Activated CD4-positive, alpha-beta T cell treated with anti-CD3 and anti-CD28 coated beads for 4 hours (primary cell): ENCODE measurements at regions not wholly inside any gene's neighbourhood (a gene's known extent, or its start where the extent isn't known, plus 50 kb on each side); places are given as distances from the start of the nearest gene placed in this dataset.

Experiments
- DNase-seq, 2 donors: peaks; one replicate each; pipeline ENCODE4 v3.0.0-alpha.2; 2020

DNA sequence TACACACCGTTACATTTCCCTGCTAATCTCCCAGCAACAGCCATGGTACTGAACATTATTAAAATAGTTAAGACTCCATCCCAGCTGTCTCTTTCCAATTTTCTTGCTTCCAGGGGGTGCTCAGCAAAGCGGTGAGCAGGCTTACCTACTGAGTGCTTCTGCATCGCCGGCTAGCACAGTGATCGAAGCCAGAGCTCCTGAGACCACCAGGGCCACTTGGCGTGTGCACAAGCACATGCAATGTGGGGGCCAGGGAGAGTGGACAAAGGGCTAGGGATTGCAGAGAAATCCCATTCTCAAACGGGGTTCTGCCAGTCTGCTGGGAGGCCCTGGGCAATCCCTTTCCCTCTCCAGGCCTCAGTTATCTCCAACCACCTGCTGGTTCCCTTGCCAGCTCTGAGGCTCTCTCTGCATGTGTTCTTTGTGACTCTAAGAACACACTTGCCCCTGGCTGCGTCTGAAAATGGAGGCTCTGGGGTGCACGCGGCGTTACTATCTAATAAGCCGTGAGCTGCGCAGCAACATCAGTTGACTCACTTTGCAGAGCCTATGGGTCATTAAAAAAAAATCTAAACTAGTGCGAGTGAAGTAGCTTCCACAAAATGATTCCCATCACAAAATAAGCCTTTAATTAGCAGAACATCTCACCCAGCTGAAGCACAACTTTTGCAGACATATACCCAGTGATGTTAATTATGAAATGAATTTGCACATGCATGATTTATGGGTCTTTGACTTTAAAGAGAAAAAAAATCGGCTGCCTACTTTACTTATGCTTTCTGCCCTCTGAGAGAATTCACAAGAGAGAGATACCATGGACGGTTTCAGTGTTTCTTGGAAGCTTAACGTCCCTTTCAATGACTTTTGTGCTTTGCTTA is 271.5 kb downstream of the TLE3 start:
- DNase-seq: no peak

DNA sequence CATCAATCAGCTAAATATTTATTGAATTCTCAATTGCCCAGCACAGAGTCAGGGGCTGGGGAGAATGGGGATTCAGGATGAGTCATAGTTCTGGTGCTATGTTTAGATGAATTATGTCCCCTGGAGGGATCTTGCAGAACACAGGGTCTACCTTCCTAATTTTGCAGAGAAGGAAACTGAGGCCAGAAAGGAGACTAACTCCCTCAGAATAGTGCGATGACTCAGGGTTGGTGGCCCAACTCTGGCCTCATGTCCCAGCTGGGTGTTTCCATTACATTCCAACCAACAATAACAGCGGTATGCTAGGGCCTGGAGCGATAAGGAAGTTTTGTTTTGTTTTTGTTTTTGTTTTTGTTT is 270.9 kb downstream of the TLE3 start:
- DNase-seq: no peak

DNA sequence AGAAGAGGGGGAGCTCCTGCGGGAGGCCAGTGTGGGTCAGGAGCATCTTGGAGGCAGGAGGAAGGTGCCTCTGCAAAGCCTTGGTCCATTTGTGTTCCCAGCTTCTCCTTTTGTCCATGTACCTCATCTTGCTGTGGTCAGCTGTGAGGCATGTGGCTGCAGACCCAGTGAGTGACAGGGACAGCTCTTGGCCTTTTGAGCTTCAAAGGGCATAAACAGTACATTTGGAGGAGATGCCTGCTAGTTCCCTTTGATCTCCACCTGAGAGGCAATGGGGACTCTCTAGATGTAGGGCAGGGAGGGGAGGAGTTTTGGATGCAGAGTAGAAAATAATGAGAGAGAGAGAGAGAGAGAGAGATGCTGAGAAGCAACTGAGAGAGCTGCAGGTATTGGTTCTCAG is 270.0 kb downstream of the TLE3 start:
- no peak for DNase-seq

DNA sequence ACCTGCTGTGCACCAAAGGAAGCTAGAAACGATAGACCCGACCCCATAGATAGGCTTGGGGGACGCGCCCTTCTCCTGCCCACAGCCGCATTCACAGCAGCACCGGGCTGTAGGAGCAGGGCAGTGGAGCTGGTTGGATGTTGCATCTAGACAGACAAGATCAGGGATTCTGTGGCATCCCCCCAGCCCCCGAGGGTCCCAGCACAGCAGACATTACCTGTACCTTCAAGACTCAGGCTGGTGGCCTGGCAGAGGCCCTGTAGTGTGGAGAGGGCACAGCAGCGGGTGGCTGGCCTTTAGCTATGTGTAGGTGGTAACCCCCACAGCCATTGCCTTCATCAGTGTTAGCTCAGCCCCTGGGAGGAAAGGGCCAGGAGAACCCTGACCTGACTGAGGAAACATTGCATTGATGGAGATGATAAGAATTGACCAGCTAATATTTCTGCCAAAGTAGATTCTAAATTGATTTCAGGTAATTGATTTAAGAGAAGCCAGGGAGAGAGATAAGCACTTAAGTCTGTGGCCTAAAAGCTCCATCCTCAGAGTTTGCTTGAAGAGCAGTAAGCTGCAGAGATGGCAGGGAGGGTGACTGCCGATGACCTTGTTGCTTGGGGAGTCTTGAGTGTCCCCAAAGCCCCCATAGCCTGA is 269.4 kb downstream of the TLE3 start:
- DNase-seq: no peak

DNA sequence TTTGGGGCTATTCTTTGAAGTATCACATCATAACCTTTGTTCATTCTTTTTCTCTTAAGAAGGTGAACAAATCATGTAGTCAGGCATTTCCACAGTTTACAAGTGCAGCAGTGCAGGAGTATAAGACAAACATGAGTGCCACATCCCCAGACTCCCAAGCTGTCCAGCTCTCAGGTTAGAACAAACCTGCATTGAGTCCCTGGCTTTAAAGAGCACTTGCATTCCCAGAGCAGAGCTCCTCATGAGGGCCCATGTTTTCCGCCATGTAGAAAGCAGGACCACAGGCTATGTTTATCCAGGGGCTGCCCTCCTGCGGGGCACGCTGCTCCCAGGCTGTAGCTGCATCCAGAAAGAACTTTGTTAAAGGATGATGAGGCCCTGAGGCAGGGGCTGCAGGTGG is 267.7 kb downstream of the TLE3 start:
- DNase-seq: no peak

DNA sequence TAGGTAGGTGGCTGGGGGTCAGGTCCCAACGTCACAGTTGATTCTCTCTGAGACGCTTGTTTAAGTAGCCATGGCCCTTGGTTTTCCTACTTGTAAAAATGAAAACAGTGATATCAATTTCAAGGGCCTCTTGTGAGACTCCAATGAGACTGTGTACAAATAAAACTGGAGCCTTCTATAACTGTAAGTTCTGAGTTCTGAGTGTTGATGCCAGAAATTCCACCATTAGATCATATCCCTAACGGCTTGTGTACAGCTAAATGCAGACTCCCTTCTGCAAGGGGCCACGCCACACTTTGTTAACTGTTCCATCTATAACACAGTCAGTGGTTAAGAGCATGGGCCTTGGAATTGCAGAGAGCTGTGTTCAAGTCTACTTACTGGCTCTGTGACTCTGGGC is 267.3 kb downstream of the TLE3 start:
- DNase-seq: no peak

DNA sequence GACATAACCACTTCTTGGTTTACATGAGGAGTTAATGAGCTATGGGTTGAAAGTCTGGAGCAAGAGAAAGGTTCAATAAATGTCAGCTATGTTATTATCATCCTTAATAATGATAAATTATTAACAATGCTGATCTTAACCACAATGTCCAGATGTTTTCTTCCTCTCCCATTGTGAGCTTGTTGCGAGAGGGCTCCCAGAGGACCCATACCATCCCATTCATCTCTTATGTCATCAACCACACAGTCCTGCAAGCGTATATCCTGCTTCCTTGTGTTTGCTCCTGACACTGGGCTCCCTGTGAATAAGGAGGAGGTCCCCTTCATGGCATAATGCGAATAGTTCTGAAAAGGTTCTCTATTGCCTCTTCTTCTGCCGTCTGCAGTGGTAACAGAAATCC is 266.8 kb downstream of the TLE3 start:
- no peak for DNase-seq

DNA sequence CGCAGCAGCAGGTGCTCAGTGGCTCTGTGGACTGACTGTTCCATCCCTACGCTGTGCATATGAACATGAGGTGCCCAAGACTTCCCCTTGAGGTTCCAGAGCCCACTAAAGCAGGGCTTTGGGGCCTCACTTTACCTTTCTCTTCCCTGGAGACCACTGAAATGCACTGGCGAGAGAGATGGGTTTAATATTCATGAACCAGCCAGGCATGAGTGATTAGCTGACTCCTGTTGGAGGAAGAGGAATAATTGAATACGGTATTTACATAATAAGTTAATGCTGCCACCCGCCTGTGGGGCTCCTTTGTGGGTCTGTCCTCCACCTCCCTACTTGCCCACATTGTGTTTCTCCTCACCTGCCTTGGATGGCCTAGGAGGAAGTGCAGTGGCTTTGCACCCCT is 263.4 kb downstream of the TLE3 start:
- no peak for DNase-seq

DNA sequence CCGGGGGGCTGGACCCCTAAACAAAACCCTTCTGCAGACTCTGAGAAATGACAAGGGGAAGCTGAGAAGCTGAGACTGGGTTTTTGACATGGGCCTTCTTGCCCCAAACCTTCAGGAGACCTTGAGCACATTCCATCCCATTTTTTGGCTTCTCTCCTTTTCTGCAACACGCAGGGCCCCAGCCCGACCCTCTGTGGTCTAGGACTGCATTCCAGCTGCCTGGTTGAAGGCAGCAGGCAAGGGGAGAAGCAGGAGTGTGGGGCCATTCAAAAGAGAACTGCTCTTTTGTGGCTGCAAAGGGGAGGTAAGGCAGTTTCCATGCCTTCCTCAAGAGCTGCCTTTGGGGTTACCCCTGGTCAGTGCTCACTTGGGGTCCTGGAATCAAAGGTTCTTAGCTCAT is 263.0 kb downstream of the TLE3 start:
- DNase-seq: no peak

DNA sequence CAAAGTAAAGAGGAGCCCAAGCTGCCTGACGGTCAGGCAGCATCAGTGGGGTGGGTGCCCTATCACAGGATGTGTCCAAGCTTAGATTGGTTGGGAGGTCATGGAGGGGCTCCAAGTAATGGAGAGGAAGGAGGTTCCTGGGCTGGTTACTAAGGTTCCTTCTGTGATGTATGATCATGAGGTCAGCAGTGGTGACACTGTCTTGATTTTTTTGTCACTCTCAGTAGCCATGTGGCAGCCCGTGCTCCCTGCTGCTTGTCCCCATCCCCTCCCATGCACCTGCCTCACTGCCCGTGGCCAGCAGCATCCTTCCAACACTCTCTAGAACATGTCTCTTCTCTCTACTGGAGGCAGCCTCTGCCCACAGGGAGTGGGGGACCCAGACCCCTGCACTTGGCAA is 261.7 kb downstream of the TLE3 start:
- DNase-seq: no peak

DNA sequence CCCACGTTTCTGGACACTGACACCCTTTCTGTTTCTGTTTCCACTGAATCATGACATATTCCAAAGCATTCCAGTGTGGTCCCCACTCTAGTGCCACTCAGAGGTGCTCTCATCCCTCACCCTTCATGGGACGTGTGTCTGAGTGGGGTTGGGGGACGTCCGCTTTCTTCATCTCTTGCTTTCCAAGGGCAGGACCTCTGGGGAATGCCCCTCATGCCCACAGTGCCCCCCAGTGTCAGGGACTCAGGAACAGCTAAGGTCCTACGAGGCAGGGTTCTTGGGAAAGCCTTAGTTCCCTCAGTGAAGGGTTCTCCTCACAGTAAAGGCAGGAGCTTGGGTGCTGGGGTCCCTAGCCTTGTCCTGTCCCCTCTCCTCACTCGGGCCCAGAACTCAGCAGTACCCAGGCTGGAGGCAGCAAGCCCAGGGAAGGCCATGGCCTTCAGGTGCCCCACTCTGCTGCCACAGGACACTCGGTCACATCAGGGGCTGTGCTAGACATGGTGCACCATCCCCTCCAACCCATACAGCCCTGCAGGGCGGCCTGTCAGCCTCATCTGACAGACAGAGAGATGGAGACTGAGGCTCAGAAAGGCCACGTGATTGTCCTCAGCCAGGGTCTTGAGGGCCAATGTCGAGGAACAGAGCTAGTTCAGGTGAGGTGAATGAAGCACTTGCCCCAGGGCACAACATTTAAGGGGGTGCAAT is 261.0 kb downstream of the TLE3 start:
- no peak for DNase-seq

DNA sequence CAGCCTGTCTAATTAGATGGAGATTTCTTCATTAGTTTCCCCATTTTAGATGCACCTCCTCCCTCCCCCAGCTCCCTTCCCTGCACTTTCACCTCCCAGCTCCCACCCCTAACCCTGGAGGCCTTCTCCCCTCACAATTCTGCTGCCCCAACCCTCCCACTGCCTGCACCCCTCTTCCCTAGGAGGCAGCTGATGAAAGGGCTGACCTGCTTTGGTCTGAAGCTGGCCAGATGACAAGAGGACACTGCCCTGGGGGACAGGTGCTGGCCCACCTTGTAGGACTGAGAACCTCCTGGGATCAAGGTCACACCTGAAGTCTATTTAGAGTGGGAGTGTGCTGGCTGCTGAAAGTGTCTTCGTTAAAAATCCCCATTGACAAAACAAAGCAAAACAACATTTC is 259.4 kb downstream of the TLE3 start:
- no peak for DNase-seq

DNA sequence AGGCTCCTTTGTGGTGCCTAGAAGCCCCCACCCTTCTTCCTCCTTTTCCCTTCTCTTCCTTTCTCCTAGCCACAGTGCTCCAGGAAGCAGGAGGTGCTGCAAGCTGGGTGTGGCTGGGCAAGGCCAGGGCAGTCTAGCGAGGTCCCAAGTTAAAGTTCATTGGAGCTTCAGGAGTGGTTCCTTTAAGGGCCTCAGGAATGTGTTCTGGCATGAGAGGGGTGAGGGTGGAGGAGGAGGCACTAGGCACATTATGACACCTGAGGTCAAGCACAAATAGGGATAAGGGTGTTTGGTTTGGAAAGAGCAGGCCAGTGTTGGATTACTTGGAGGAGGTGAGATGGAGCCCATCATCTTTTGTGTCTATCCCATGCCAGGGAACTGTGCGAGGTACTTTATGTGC is 258.7 kb downstream of the TLE3 start:
- no peak for DNase-seq

DNA sequence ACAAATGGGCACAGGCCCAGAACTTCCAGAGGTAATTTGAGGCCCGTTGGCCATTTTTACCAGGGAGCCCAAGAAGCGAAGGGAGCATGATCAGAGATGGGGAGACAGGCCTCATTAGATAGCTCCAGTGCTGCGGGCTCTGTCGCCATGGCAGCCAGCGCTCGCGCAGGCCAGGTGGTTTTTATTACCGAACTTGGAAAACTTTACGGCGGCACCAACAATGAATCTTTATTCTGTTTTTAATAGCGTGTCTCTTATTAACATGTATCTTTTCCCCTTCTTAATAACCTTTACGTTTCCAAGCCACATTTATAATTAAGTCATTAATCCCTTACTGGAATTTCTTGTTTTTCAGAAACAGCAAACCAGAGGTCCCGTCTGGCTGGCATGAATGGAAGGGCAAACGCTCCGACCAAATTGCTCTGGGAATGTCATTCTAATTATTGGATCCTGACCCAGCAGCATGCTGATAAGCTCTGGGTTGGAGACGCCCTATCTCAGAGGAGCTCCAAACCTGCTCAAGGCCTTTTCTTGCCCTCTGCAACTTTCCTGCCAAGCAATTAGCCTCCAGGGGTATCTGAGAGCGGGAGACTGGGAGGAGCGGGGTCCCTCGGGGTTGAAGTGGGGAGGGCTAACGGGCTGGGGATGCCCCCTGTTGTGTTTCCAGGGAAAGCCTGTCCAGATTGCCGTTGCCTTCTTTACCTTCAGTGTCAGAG is 256.4 kb downstream of the TLE3 start:
- no peak for DNase-seq

DNA sequence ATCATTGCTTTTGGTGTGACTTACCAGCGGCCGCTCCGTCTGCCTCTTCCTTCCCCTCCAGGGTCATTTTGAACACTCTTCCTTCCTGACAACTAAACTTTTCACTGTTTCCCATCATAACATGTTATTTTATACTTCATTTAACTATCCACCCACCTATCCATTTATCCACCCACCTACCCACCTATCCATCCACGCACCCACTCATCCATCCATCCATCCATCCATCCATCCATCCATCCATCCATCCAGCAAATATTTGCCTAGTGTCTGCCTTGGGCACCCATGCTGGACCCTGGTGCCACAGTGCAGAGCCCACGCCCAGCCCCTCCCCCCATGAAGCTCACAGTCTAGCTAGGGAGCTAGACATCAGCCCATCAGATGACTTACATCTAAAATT is 254.9 kb downstream of the TLE3 start:
- DNase-seq: no peak

DNA sequence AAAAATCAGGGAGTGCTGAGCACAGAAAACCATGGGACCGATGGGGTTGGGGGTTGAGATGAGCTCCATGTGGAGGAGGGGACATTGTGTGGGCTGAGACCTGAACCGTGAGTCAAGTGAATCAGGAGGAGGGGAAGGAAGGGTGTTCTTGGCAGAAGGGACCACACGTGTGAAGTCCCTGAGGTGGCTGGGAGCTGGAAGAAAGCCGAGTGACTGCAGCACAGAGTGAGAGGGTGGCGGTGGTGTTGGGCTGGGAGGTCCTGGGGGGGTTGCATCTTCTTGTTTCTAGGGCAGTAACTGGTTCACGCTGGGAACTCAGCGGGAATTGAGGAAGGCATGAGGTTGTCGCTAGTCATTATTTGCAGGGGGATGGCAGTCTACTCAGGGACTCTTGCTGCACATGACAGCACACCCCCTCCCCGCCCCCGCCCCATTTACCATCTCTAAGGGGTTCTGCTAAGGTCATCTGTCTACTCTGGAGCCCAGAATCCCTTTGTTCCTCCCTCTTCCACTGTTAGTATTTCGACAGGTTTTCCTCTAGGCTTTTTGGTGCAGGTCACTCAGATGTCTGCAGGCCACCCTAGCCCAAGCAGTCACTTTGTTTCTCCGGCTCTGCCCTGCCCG is 254.3 kb downstream of the TLE3 start:
- no peak for DNase-seq

DNA sequence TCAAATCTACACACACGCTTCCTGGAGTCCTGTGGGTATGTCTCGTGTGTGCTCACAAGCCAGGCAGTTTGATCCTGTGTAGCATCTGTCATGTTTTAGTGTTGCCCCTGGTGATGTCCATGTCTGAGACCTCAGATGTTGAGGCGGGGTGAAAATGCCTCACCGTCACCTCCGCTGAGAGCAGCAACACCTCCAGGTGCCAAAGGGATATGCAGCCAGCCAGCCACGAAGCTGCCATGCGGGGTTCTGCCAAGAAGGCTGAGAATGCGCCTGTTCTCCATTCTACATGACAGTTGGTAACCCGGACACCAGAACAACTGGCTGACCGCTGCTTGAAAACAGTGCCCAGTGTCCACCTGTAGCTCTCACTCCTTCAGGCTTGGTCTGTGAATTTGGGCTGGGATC is 253.8 kb downstream of the TLE3 start:
- DNase-seq: no peak

DNA sequence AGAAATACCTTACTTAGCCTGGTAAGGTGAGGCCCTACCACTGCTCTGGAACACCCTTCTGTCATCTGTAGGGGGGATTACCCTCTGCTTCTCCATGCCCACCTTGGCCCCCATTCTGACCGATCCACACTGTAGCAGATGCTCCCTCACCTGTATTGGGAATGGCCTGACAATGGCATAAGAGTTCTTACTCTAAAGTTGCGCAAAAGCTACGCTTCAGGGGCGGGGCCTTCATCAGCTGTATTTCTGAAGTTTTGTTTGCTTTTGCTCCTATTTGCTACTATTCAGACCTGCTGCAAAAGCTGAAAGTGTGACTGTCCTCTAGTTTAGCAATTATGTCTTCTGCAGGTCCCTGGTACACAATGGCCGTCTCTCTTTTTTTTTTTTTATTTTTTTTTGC is 252.6 kb downstream of the TLE3 start:
- no peak for DNase-seq

DNA sequence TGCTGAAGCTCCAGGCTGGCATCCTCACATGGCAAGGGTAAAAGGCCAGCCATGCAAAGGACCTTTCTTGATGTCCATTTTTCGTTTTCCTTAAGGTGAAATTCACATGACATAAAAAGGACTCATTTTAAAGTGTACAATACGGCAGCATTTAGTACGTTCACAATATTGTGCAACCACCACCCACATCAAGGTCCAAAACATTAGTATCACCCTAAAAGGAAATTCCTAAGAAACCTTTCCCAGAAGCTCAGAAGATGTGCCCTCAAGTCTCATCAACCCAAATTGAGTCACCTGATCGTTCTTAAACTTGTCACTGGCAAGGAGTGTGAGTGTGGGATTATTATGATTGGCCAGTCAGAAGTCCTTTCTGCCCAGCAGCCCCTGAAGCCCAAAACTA is 250.1 kb downstream of the TLE3 start:
- no peak for DNase-seq

DNA sequence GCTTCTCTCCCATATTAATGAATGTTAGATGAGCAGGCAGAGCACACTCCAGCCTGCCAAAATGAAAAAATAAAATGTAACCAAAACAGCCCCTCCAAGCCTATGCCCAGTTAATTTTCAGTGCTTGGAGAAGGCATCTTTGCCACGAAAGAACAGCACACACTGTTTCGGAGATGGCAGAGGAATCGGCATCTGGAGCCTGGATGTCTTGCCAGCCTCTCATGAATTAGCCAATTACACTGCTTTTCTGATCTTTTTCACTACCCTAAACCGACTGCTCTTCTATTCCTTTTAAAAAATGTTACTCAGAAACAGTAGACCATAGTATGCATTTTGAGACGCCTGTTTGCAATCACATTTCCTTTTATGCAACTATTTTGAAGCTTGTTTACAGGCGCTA is 249.6 kb downstream of the TLE3 start:
- no peak for DNase-seq

DNA sequence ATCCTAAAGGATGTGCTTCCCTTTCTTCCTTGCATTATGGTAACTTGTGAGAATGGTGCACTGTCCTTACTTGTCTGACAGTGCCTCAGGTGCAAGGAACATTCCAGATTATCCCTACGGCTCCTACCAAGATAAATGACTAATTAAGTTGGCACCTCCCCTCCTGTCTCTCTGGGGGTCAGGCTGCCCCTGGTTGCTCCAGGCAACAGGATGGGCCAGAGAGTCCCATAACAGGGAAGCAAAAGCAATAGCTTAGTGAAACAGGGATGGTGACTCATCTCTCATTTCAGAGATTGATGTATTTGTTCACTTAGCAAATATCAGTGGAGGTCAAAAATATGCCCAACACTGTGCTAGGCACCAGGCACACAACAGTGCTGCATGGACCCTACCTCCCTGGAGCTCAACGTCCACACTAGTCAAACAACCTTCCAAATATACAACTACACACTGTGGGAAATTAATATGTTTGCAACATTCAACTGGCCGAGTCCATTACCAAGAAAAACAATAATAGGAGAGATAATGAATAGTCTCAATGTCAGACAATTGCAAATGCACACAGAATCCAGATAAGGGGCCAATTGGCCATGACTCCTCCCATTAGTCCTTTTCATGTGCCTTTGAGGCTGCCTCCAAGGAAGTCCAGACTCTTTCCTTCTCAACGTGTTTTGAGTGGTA is 249.0 kb downstream of the TLE3 start:
- DNase-seq: no peak

DNA sequence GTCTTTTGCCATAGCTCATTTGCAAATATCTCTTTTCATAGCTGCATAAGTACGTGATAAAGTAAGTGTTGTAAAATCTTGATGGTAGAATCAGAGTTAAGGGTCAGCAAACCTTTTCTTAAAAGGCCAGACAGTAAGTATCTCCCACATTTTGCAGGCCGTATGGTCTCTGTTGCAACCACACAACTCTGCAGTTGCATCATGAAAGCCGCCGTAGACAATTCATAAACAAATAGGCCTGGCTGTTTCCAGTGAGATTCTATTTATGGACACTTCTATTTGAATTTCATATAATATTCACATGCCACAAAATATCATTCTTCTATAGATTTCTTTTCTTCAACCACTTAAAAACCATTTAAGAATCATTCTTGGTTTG is 248.5 kb downstream of the TLE3 start:
- DNase-seq: no peak

DNA sequence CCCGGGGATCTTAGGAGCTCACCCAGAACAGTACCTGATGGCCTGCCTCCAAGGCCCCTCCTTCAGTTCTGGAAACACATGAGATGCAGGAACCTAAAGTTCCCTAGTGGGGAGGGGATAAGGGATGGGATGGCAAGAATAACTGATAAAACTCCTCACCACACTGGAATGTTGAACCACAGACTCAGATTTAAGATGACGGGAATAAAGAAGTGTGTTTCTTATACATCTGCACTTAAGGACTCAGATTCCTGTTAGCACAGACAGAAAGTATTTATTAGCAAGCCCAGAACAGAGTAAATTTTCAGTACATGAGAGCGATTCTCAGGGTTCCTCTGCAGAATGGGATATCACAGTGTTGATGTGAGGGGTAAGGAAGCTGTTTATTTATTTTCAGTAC is 245.2 kb downstream of the TLE3 start:
- no peak for DNase-seq
